ENCODE measurements at regions not wholly inside any gene's neighbourhood (a gene's known extent, or its start where the extent isn't known, plus 50 kb on each side); places are given as distances from the start of the nearest gene placed in this dataset.
A peak's percentile ranks its signal among the peaks of the same experiment; 100 is the strongest.
"Not testable (repeated sequence)": the region's sequence is repeated elsewhere in the genome, so short reads cannot be mapped to it uniquely, and the experiment has no call there.

- no peak for DNase-seq
These were observed 93.0 kb upstream of the GLI2 start for GRCh38 chr2:120642646-120643045.

GRCh38 chr2:120646994-120647393 lies 88.7 kb upstream of the GLI2 start:
- no peak for DNase-seq

- DNase-seq = no peak
These were observed 88.2 kb upstream of the GLI2 start for GRCh38 chr2:120647487-120647886.

GRCh38 chr2:120649381-120649780 lies 86.3 kb upstream of the GLI2 start:
- DNase-seq = not testable (repeated sequence)

- no peak for DNase-seq
These were observed 85.5 kb upstream of the GLI2 start for GRCh38 chr2:120650022-120650644.

- no peak for DNase-seq
These were observed 83.8 kb upstream of the GLI2 start for GRCh38 chr2:120651818-120652217.

GRCh38 chr2:120653046-120653445 lies 82.6 kb upstream of the GLI2 start:
- no peak for DNase-seq

GRCh38 chr2:120653871-120654270 lies 81.8 kb upstream of the GLI2 start:
- no peak for DNase-seq

GRCh38 chr2:120654381-120655134 lies 81.1 kb upstream of the GLI2 start:
- no peak for DNase-seq

- no peak for DNase-seq
These were observed 79.3 kb upstream of the GLI2 start for GRCh38 chr2:120656273-120656950.

GRCh38 chr2:120658042-120658769 lies 77.5 kb upstream of the GLI2 start:
- no peak for DNase-seq

GRCh38 chr2:120658770-120659158 lies 76.9 kb upstream of the GLI2 start:
- DNase-seq = no peak

- no peak for DNase-seq
These were observed 76.2 kb upstream of the GLI2 start for GRCh38 chr2:120659275-120659977.

GRCh38 chr2:120660056-120660694 lies 75.5 kb upstream of the GLI2 start:
- no peak for DNase-seq

GRCh38 chr2:120660771-120661459 lies 74.8 kb upstream of the GLI2 start:
- DNase-seq = no peak

GRCh38 chr2:120661551-120661950 lies 74.1 kb upstream of the GLI2 start:
- DNase-seq = peak; percentile 68

GRCh38 chr2:120662046-120662445 lies 73.6 kb upstream of the GLI2 start:
- DNase-seq = no peak

GRCh38 chr2:120662746-120663145 lies 72.9 kb upstream of the GLI2 start:
- no peak for DNase-seq

GRCh38 chr2:120666433-120666832 lies 69.2 kb upstream of the GLI2 start:
- no peak for DNase-seq

GRCh38 chr2:120667981-120668380 lies 67.7 kb upstream of the GLI2 start:
- no peak for DNase-seq

- DNase-seq = peak; percentile 43
These were observed 66.3 kb upstream of the GLI2 start for GRCh38 chr2:120669121-120669952.

Measured in right hindlimb (tissue), 1 donor.